Muscle of arm (tissue), 1 donor: ENCODE measurements at regions not wholly inside any gene's neighbourhood (a gene's known extent, or its start where the extent isn't known, plus 50 kb on each side); places are given as distances from the start of the nearest gene placed in this dataset.

Experiments used
- DNase-seq: peaks from one replicate; pipeline ENCODE4 v3.0.0-alpha.2; 2013

DNA sequence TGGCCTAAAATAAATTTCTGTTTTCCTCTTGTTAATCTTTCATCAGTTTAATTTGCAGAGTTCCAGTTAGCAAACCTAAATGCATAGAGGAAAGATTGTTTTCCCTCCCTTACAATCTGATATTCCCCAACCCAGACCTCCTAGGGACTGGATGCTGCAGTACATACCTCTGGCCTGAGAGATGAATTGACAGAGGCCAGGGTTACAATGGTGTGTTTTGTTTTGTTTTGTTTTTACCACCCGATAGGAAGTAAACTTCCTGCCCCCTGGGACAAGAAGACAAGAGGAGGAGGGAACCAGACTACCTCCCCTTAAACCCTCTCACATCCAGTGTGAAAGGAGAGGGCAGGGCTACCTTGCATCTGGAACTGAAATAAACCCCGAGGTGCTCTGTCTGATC, 319.0 kb downstream of the LRFN2 start:
- no peak for DNase-seq

- no peak for DNase-seq
Observed at GRCh38 chr6:40265615-40266014, 321.5 kb downstream of the LRFN2 start.

- DNase-seq = no peak
Observed at GRCh38 chr6:40263970-40264369, 323.2 kb downstream of the LRFN2 start.

GRCh38 chr6:40262363-40262762, 324.8 kb downstream of the LRFN2 start:
- no peak for DNase-seq

GRCh38 chr6:40258531-40258930, 324.3 kb upstream of the MOCS1 start:
- DNase-seq = no peak

GRCh38 chr6:40256831-40257230, 322.6 kb upstream of the MOCS1 start:
- DNase-seq = no peak

DNA sequence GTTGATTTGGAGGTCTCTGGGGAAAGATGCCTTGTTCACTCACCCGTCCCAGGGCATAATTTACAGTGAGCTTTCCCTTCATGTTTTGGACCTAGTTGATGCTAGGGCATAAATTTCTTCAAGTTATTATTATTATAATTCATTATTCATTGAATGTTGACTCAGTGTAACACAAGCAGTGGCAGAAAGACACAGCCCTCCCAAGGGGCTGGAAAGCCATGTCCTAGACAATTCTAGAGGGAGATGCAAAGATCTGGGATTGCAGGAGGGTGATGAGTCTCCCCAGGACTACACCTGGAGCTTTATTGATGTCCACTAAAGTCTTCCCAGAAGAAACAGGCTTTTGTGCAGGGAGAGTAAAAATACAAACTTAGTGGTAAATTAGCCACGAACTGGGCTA, 322.0 kb upstream of the MOCS1 start:
- no peak for DNase-seq

DNA sequence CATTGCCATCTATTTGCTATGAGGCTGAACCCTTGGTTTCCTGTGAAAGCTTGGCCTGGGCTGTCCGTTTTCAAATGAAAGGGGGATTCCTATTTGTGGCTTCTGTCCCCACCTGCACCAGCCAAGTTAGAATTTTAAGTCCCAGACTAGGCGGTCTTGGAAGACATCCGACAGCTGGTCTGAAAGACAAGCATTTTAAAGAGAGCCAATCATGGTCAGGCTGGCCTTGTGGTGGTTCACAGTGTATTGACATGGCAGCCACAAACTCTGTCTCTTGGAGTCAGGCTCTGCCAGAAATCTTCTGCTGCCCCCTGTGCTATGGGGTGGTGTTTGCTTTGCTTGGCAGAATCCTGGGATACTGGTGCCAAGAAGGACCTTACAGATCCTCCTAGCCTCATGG, 319.2 kb upstream of the MOCS1 start:
- no peak for DNase-seq

DNA sequence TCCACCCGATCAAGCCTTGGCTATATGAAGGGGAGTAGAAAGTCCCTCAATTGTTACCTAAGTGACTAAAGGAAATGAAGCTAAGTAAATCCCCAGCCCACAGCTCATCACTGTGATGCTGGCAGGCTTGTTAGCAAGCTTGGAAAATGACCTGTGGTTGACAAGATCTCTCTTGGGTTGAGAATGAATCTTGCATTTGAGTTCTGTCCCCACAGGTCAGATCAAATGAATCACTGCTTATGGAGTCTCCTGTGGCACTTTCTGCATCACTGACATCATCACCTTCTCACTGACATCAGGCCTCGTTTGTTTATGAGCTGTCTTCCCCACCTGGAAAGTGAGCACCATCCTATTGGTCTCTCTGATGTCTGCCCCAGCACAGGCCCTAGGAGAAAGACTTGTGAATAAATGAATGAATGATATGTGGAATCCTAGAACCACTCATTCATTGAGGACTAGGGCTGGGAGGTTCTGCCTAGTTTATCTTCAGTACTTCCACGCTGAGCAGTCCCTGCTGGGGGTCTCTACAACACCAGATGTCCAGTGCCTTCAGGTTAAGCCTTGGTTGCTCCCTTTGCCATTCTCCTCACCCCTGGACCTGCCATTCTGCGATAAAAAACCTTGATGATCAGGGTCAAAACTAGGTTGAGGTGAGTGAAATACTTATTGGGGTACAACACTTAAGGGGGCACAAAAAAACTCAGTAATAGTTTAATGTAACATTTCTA, 318.4 kb upstream of the MOCS1 start:
- DNase-seq = no peak

- DNase-seq = no peak
Observed at GRCh38 chr6:40251637-40252300, 317.5 kb upstream of the MOCS1 start.

DNA sequence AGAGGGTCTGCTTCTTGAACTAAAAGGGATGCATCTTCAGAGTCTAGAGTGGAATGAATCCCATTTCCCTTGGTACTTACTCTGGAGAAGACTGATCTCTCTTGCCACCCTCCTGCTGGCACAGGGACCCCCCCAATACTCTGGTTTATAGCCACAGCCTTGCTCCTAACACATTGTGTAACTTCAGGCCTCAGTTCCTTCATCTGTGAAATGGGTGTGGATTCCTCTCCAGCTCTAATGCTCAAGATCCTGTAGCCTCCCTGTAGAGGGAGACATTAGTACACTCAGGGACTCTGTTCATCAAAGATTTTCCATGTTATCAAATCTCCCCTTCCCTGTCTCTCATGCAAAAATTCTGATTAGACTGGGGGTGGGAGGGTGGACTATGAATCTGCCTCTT, 315.7 kb upstream of the MOCS1 start:
- DNase-seq = no peak

GRCh38 chr6:40247516-40248115, 313.4 kb upstream of the MOCS1 start:
- DNase-seq = no peak

DNA sequence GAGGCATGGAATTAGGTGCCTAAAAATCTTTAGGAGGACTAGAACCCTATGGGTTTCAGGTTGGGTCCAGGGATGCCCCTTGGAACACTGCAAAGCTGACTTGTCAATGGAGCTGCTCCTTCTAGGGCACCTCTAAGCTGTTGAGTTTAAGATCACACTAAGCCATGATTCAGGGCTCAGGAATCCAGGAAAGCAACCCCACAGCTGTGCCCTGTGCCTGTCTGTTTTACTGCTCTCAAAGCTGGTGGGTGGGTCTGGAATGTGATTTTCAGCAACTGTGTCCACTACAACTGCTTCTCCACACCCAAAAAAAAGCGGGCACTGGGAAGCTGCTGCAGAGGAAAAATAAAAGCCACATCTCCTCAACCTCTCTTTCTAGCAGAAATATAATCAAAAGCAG, 310.4 kb upstream of the MOCS1 start:
- DNase-seq = no peak

DNA sequence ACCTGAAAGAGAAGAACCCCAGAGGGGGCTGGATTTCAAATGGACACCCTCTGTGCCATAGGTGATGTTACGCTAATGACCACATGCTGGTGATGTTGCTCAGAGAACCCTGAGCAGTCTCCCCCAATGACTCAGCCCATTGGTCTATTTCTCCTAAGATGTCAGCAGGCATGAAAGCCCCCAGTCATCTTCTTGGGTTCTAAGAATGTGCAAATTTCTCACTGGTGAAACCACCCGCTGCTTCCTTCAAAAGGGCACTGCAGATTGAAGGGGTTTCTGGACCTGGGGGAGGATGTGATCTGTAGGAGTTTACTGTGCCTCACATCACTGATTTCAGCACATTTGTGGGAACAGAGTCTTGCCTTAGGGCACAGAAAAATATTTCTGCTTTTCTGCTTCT, 298.4 kb upstream of the MOCS1 start:
- no peak for DNase-seq

DNA sequence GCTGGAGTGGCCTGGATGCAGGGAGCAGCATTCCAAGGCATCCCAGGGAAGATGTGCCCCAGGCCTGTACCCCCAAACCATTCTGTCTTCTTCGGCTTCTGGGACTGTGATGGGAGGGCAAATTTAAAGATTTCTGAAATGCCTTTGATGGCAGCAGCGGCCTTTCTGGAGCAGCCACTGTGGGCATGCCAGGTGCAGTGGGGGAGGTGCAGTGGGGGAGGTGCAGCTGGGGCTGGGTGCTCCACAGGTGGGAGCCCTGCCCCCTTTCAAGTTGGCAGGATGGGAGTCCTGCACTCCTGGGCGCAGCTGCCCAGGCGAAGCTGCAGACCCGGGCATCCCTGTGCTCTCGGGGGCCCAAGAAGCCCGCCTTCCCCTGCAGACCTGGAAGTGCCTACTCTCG, 293.5 kb upstream of the MOCS1 start:
- no peak for DNase-seq

GRCh38 chr6:40222354-40222753, 288.1 kb upstream of the MOCS1 start:
- no peak for DNase-seq

DNA sequence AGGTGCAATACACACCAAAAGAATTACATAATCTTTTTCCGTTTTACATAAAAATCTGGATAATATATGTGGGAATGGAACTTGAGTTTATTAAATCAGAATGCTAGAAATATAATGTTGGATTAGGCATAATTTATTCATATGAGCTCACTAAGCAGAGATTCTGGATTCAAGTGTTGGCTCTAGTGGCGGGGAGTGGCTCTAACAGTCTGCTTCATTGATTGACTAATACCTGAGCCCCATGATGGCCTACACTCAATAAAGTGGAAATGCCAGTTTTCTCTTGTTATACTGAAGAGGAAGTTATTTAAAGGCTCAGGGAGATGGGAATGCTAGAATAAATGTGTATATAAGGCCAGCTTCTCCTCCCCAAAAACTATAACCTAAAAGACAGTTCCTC, 285.5 kb upstream of the MOCS1 start:
- DNase-seq = no peak

DNA sequence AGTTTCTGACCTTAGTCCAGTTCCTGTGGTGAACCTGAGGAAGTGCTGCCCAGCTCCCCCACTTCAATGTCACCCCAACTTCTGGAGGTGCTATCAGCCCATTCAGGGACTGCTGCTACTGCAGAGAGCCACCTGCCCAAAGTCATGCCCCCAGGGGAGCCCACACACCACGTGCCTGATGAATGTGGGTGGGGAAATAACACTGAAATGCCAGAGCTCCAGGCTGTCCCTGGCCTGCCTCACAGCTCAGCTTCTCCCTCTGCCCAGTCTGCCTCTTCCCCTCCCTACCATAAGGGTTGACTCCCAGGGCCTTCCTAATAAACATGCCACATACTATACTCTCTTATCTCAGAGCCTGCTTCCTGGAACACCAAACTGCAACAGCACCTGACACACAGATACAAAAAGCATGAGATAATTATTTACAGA, 276.4 kb upstream of the MOCS1 start:
- no peak for DNase-seq

- no peak for DNase-seq
Observed at GRCh38 chr6:40205801-40206200, 271.5 kb upstream of the MOCS1 start.

DNA sequence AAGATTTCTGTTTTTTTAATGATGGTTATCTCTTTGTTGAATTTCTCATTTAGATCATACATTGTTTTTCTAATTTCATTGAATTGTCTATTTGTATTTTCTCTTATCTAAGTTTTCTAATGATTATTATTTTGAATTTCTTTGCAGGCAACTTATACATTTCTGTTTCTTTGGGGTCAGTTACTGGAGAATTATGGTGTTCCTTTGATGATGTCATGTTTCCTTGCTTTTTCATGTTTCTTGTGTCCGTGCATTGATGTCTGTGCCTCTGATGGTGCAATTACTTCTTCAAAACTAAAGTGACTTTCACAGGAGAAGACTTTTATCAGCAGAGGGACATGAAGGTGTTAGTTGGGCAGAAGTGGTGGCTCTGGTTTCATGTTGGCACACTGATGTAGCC, 270.7 kb upstream of the MOCS1 start:
- DNase-seq = no peak

GRCh38 chr6:40197371-40197770, 263.1 kb upstream of the MOCS1 start:
- no peak for DNase-seq

DNA sequence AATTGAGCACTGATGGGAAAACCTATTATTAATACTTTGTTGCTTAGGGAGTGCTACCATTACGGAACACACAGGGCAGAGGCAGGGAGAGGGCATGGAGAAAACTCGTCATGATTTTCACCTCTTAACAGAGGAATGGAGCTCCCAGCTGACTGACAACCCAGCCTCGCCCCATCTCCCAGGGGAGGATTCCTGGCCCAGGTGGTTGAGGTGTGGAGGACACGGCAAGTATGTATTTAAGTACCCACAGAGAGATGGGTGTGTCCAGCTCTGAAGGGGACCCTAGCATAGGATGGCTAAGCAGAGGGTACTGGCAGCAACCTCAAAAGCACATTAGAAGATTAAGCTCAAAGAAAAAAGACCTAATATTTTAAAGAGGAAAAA, 261.9 kb upstream of the MOCS1 start:
- DNase-seq = no peak

- no peak for DNase-seq
Observed at GRCh38 chr6:40195428-40196134, 261.3 kb upstream of the MOCS1 start.
